ENCODE measurements at regions not wholly inside any gene's neighbourhood (a gene's known extent, or its start where the extent isn't known, plus 50 kb on each side); places are given as distances from the start of the nearest gene placed in this dataset.

GRCh38 chr15:98304371-98304770 is 343.9 kb downstream of the ARRDC4 start:
- peaks cover 41% of the 10 kb centered on the region for H3K27me3 ChIP-seq (ENCODE audit: insufficient read depth, low read length)
- RAD21 ChIA-PET (ENCODE audit: low non-redundant PET in 1 of 2, low total read pairs in 2 of 2, uncharacterized antibody in 2 of 2, unreplicated experiment in 2 of 2), result no interaction called here

GRCh38 chr15:98308117-98308516 is 340.2 kb upstream of the IGF1R start:
- peaks cover 32% of the 10 kb centered on the region for H3K27me3 ChIP-seq (ENCODE audit: insufficient read depth, low read length)
- POLR2A ChIA-PET, result no interaction called here
- no peaks in the 10 kb centered on the region for H3K79me2 ChIP-seq (ENCODE audit: insufficient read depth, low read length)
- H3K4me1 ChIP-seq (ENCODE audit: control insufficient read depth in 1 of 2, insufficient read depth in 2 of 2, low read length in 2 of 2), result no peaks in the 10 kb centered on the region
- H3K9me3 ChIP-seq (ENCODE audit: control insufficient read depth in 1 of 2, insufficient read depth in 1 of 2, low read depth in 1 of 2, low read length in 2 of 2), result no peaks in the 10 kb centered on the region; a peak in 1 of 4 replicates
- CTCF ChIA-PET, result interaction anchor here (0.9 to 1.1 kb wide), 2 partner anchors 111 to 121 kb away, joined by 3 read pairs; no protein-coding TSS in a partner anchor
- no peak overlapping the region for H3K9ac ChIP-seq (ENCODE audit: low read length)
- no peaks in the 10 kb centered on the region for H4K20me1 ChIP-seq (ENCODE audit: insufficient read depth)
- no peak overlapping the region for H3K4me3 ChIP-seq (replicated peaks in 1 of 2; ENCODE audit: low read depth in 1 of 2, low read length in 2 of 2)
- no peak for DNase-seq (ENCODE audit: low read depth, low spot score)
- H3K36me3 ChIP-seq (ENCODE audit: control insufficient read depth in 1 of 2, insufficient read depth in 2 of 2, low read length in 2 of 2), result no peaks in the 10 kb centered on the region
- no TSS peak for BruUV-seq (replicated peaks)
- no peak overlapping the region for H2AFZ ChIP-seq (ENCODE audit: low read depth, low read length, poor library complexity, severe bottlenecking)
- TF ChIP-seq CTCF (IDR thresholded peaks at IDR 0.05 in 2 of 3, conservative IDR thresholded peaks at IDR 0.05 in 1 of 3; ENCODE audit: borderline replicate concordance in 1 of 3, insufficient read depth in 1 of 3, low read depth in 2 of 3, low read length in 2 of 3) (peak in 2 of 3 experiments; percentile 9 to 23; a peak in 1 of 6 replicates), ZNF274 (IDR thresholded peaks at IDR 0.05; ENCODE audit: low read depth, low read length) (no peak), JUND (IDR thresholded peaks at IDR 0.05) (no peak), POLR2AphosphoS5 (IDR thresholded peaks at IDR 0.05; ENCODE audit: low read depth, low read length) (no peak), FOSL1 (IDR thresholded peaks at IDR 0.05; ENCODE audit: low read depth) (no peak), ZBTB33 (IDR thresholded peaks at IDR 0.05; ENCODE audit: extremely low read depth, insufficient replicate concordance, low read length) (no peak), TCF7L2 (IDR thresholded peaks at IDR 0.05; ENCODE audit: borderline replicate concordance, extremely low read depth, insufficient read depth, insufficient read length) (no peak)
- peak; percentile 47 for ATAC-seq
- H3K9me2 ChIP-seq (ENCODE audit: insufficient read depth), result no peaks in the 10 kb centered on the region
- intact Hi-C loops (cut with micrococcal nuclease), result no loop called here
- H3K4me2 ChIP-seq (ENCODE audit: low read length), result no peak overlapping the region
- RAD21 ChIA-PET (ENCODE audit: low non-redundant PET in 1 of 2, low total read pairs in 2 of 2, uncharacterized antibody in 2 of 2, unreplicated experiment in 2 of 2), result no interaction called here
- H3K27ac ChIP-seq (ENCODE audit: low read depth, low read length), result no peak overlapping the region

More at GRCh38 chr15:98304371-98304770, 343.9 kb downstream of the ARRDC4 start:
- ChIA-PET POLR2A (no interaction called here), CTCF (interaction anchor here (1.4 kb wide), 1 partner anchor 125 kb away, joined by 4 read pairs; no protein-coding TSS in a partner anchor)
- H3K9ac ChIP-seq (ENCODE audit: low read length), result no peak overlapping the region
- BruUV-seq (replicated peaks), result no TSS peak
- no peak overlapping the region for H3K27ac ChIP-seq (ENCODE audit: low read depth, low read length)
- H3K79me2 ChIP-seq (ENCODE audit: insufficient read depth, low read length), result no peaks in the 10 kb centered on the region
- no peaks in the 10 kb centered on the region for H3K4me1 ChIP-seq (ENCODE audit: control insufficient read depth in 1 of 2, insufficient read depth in 2 of 2, low read length in 2 of 2)
- intact Hi-C loops (cut with micrococcal nuclease), result no loop called here
- TF ChIP-seq RAD21 (IDR thresholded peaks at IDR 0.05; ENCODE audit: low read depth) (no peak), CEBPB (IDR thresholded peaks at IDR 0.05; ENCODE audit: low read depth) (no peak), CBX3 (IDR thresholded peaks at IDR 0.05; ENCODE audit: low read depth) (no peak), SP1 (IDR thresholded peaks at IDR 0.05; ENCODE audit: low read depth) (no peak)
- H3K9me2 ChIP-seq (ENCODE audit: insufficient read depth), result no peaks in the 10 kb centered on the region
- no peak overlapping the region for H3K4me2 ChIP-seq (ENCODE audit: low read length)
- no peak overlapping the region for H3K4me3 ChIP-seq (replicated peaks in 1 of 2; ENCODE audit: low read depth in 1 of 2, low read length in 2 of 2)
- H3K9me3 ChIP-seq (ENCODE audit: control insufficient read depth in 1 of 2, insufficient read depth in 1 of 2, low read depth in 1 of 2, low read length in 2 of 2), result no peaks in the 10 kb centered on the region; a peak in 1 of 4 replicates
- ATAC-seq (no peak), DNase-seq (ENCODE audit: low read depth, low spot score) (no peak)
- H3K36me3 ChIP-seq (ENCODE audit: control insufficient read depth in 1 of 2, insufficient read depth in 2 of 2, low read length in 2 of 2), result no peaks in the 10 kb centered on the region
- no peak overlapping the region for H2AFZ ChIP-seq (ENCODE audit: low read depth, low read length, poor library complexity, severe bottlenecking)
- H4K20me1 ChIP-seq (ENCODE audit: insufficient read depth), result no peaks in the 10 kb centered on the region
